A204.1 (cell line): ENCODE measurements at regions not wholly inside any gene's neighbourhood (a gene's known extent, or its start where the extent isn't known, plus 50 kb on each side); places are given as distances from the start of the nearest gene placed in this dataset.
"Not testable (repeated sequence)": the region's sequence is repeated elsewhere in the genome, so short reads cannot be mapped to it uniquely, and the experiment has no call there.

Source experiments
- FAIRE-seq: peaks from 2 replicates; lab custom pipeline; 2012; peaks lifted over from hg19 to GRCh38; lab: Jason Lieb, UNC

GRCh38 chr10:36872702-36873393 is 252.6 kb upstream of the ANKRD30A start:
- FAIRE-seq = no peak

- FAIRE-seq = no peak
These were observed 284.6 kb upstream of the ANKRD30A start for GRCh38 chr10:36840788-36841187.

- FAIRE-seq = no peak
These were observed 288.0 kb upstream of the ANKRD30A start for GRCh38 chr10:36837416-36837815.

- FAIRE-seq = no peak
These were observed 305.6 kb upstream of the ANKRD30A start for GRCh38 chr10:36819781-36820180.

- no peak for FAIRE-seq
These were observed 307.5 kb upstream of the ANKRD30A start for GRCh38 chr10:36817898-36818297.

- no peak for FAIRE-seq
These were observed 316.6 kb upstream of the ANKRD30A start for GRCh38 chr10:36808625-36809362.

- no peak for FAIRE-seq
These were observed 322.2 kb upstream of the ANKRD30A start for GRCh38 chr10:36803229-36803628.

- no peak for FAIRE-seq
These were observed 322.8 kb upstream of the ANKRD30A start for GRCh38 chr10:36802490-36803153.

GRCh38 chr10:36801660-36802059 is 323.7 kb upstream of the ANKRD30A start:
- no peak for FAIRE-seq

- no peak for FAIRE-seq
These were observed 330.4 kb upstream of the ANKRD30A start for GRCh38 chr10:36794981-36795380.

- no peak for FAIRE-seq
These were observed 335.4 kb upstream of the ANKRD30A start for GRCh38 chr10:36789974-36790373.

GRCh38 chr10:36788152-36788551 is 337.2 kb upstream of the ANKRD30A start:
- FAIRE-seq = no peak

- FAIRE-seq = no peak
These were observed 342.0 kb upstream of the ANKRD30A start for GRCh38 chr10:36783400-36783799.

- FAIRE-seq = no peak
These were observed 343.8 kb upstream of the ANKRD30A start for GRCh38 chr10:36781570-36781969.

GRCh38 chr10:36780158-36780557 is 345.2 kb upstream of the ANKRD30A start:
- FAIRE-seq = no peak

- peak; percentile 87 for FAIRE-seq
These were observed 346.1 kb upstream of the ANKRD30A start for GRCh38 chr10:36779238-36779846.

GRCh38 chr10:36778651-36779050 is 346.7 kb upstream of the ANKRD30A start:
- no peak for FAIRE-seq

- FAIRE-seq = no peak
These were observed 351.7 kb upstream of the ANKRD30A start for GRCh38 chr10:36773652-36774051.

- no peak for FAIRE-seq
These were observed 353.7 kb upstream of the ANKRD30A start for GRCh38 chr10:36771725-36772124.

- FAIRE-seq = not testable (repeated sequence)
These were observed 355.7 kb upstream of the ANKRD30A start for GRCh38 chr10:36769741-36770140.

- FAIRE-seq = no peak
These were observed 358.5 kb upstream of the ANKRD30A start for GRCh38 chr10:36766940-36767339.

GRCh38 chr10:36766415-36766810 is 359.0 kb upstream of the ANKRD30A start:
- no peak for FAIRE-seq
